Ishikawa (cell line): ENCODE measurements at regions not wholly inside any gene's neighbourhood (a gene's known extent, or its start where the extent isn't known, plus 50 kb on each side); places are given as distances from the start of the nearest gene placed in this dataset.

Experiments
- CEBPB ChIP-seq: IDR thresholded peaks from 2 replicates; pipeline ENCODE4 v1.6.1; 2012
- CREB1 ChIP-seq: IDR thresholded peaks from 2 replicates; pipeline ENCODE4 v1.6.1; 2012; ENCODE audit warnings: low read depth
- EGR1 ChIP-seq: IDR thresholded peaks from 2 replicates; pipeline ENCODE4 v1.6.1; 2012
- EP300 ChIP-seq: IDR thresholded peaks from 2 replicates; pipeline ENCODE4 v1.6.1; 2012; ENCODE audit warnings: borderline replicate concordance
- FOXM1 ChIP-seq: IDR thresholded peaks from 2 replicates; pipeline ENCODE4 v1.6.1; 2012; ENCODE audit warnings: low read depth, borderline replicate concordance
- NFIC ChIP-seq: IDR thresholded peaks from 2 replicates; pipeline ENCODE4 v1.6.1; 2012
- RAD21 ChIP-seq: IDR thresholded peaks from 2 replicates; pipeline ENCODE4 v1.6.1; 2012; ENCODE audit warnings: low read depth
- TAF1 ChIP-seq: IDR thresholded peaks from 2 replicates; pipeline ENCODE4 v1.6.1; 2012; ENCODE audit warnings: low read depth, mild to moderate bottlenecking
- TCF12 ChIP-seq: IDR thresholded peaks from 2 replicates; pipeline ENCODE4 v1.6.1; 2012; ENCODE audit warnings: low read depth
- TEAD4 ChIP-seq: IDR thresholded peaks from 2 replicates; pipeline ENCODE4 v1.6.1; 2012
- YY1 ChIP-seq: IDR thresholded peaks from 2 replicates; pipeline ENCODE4 v1.6.1; 2012; ENCODE audit warnings: low read depth
- ZBTB7A ChIP-seq: IDR thresholded peaks from 2 replicates; pipeline ENCODE4 v1.6.1; 2012; ENCODE audit warnings: low read depth
- TF ChIP-seq, protein P1 (sequence below): IDR thresholded peaks from 2 replicates; pipeline ENCODE4 v1.6.1; 2012
- TF ChIP-seq, protein P2 (sequence below): IDR thresholded peaks from 2 replicates; pipeline ENCODE4 v1.6.1; 2012
- TF ChIP-seq, protein P3 (sequence below): IDR thresholded peaks from 2 replicates; pipeline ENCODE4 v1.6.1; 2012; ENCODE audit warnings: low read depth, mild to moderate bottlenecking

DNA sequence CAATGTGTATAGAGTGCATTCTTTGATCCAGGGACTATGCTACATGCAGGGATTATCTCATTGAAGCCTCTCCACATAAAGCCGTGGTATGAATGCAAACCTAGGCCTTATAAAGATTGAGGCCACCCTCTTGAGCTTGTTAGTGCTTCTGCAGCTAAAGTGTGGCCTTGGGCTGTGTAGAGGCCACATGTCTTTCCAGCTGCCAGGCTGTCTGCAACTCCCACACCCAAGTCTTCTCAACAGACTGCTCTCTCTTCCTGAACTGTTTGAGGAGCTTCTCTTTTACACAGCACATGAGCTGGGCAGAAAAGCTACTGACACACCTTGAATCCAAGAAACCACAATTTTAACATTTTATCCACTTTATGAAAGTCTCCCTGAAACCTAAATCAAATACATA lies 119.2 kb upstream of the MEX3C start:
- no peak for TF ChIP-seq CEBPB
- TF ChIP-seq, protein P1, sequence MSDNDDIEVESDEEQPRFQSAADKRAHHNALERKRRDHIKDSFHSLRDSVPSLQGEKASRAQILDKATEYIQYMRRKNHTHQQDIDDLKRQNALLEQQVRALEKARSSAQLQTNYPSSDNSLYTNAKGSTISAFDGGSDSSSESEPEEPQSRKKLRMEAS: no peak
- TF ChIP-seq, protein P2, sequence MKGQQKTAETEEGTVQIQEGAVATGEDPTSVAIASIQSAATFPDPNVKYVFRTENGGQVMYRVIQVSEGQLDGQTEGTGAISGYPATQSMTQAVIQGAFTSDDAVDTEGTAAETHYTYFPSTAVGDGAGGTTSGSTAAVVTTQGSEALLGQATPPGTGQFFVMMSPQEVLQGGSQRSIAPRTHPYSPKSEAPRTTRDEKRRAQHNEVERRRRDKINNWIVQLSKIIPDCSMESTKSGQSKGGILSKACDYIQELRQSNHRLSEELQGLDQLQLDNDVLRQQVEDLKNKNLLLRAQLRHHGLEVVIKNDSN: no peak
- TF ChIP-seq TCF12: no peak
- no peak for TF ChIP-seq FOXM1
- no peak for TF ChIP-seq YY1
- no peak for TF ChIP-seq EP300
- TF ChIP-seq RAD21: no peak
- TF ChIP-seq NFIC: no peak
- TF ChIP-seq, protein P3, sequence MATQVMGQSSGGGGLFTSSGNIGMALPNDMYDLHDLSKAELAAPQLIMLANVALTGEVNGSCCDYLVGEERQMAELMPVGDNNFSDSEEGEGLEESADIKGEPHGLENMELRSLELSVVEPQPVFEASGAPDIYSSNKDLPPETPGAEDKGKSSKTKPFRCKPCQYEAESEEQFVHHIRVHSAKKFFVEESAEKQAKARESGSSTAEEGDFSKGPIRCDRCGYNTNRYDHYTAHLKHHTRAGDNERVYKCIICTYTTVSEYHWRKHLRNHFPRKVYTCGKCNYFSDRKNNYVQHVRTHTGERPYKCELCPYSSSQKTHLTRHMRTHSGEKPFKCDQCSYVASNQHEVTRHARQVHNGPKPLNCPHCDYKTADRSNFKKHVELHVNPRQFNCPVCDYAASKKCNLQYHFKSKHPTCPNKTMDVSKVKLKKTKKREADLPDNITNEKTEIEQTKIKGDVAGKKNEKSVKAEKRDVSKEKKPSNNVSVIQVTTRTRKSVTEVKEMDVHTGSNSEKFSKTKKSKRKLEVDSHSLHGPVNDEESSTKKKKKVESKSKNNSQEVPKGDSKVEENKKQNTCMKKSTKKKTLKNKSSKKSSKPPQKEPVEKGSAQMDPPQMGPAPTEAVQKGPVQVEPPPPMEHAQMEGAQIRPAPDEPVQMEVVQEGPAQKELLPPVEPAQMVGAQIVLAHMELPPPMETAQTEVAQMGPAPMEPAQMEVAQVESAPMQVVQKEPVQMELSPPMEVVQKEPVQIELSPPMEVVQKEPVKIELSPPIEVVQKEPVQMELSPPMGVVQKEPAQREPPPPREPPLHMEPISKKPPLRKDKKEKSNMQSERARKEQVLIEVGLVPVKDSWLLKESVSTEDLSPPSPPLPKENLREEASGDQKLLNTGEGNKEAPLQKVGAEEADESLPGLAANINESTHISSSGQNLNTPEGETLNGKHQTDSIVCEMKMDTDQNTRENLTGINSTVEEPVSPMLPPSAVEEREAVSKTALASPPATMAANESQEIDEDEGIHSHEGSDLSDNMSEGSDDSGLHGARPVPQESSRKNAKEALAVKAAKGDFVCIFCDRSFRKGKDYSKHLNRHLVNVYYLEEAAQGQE: no peak
- TF ChIP-seq EGR1: no peak
- TF ChIP-seq ZBTB7A: no peak
- no peak for TF ChIP-seq TEAD4

DNA sequence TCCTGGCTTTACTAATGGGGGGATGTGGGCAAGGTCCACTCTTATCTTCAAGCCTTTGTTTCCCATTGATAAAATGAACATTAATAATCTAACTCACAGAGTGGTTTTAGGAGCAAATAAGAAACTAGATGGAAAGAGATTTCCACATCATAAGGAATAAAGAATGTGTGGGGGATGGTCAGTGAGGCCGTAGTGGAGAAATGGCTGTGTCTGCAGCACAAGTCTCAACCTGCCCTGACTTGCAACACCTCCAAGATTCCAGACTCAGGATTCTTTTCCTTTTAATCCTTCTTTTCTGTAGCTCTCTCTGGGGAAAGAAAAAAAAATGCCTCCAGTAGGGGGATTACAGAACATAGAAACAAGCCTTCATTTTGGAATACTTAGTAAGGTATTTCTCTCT lies 124.2 kb upstream of the MEX3C start:
- TF ChIP-seq TCF12 (no peak), CEBPB (no peak), TAF1 (no peak), RAD21 (no peak), TEAD4 (no peak), NFIC (no peak), ZBTB7A (no peak), YY1 (no peak)
- TF ChIP-seq, protein P2: no peak
- TF ChIP-seq, protein P3: no peak
- TF ChIP-seq, protein P1: no peak

DNA sequence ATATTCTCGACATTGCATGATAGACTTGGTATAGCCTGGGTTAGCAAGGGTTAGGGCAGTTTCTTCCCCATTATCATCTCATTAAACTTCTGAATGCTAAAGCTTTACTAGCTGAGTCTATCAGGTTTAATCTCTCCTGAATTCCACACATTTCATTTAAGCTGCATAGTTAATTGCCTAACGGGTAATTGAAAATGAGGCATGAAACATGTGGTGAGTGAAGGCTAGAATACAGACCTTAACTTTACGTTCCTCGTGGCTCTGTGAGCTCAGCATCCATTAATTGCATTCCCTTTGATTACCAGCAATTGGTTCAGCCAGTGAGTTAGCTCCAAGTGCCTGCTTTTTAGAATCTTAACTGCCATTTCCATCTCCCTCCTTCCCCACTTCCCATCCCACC lies 126.5 kb upstream of the MEX3C start:
- TF ChIP-seq FOXM1 (no peak), TEAD4 (no peak), ZBTB7A (no peak), TCF12 (no peak), EP300 (no peak), EGR1 (no peak), CEBPB (no peak), TAF1 (no peak), YY1 (no peak), RAD21 (no peak), CREB1 (no peak), NFIC (no peak)
- TF ChIP-seq, protein P1: no peak
- TF ChIP-seq, protein P3: no peak
- TF ChIP-seq, protein P2: no peak

DNA sequence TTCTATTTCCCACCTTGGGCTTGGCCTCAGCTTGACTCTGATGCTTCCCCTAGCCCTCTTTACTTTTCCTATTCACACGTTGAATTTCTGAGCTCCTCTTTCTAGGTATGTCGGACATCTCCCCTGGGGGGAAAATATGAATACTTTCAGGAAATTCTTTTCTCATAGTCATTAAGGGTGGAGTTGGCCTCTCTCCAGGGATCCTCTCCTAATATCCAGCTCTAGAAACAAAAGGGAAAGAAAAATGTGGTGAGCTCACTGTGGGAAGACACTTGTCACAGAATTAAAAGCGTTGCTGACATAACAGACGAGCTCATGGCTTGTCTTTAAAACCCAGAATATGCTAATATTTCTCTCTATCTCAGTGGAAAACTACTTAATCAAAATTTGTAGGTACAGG lies 132.7 kb upstream of the MEX3C start:
- TF ChIP-seq, protein P2: no peak
- TF ChIP-seq EGR1 (no peak), TAF1 (no peak), CEBPB (no peak), TEAD4 (no peak), CREB1 (no peak), RAD21 (no peak), NFIC (no peak), YY1 (no peak), TCF12 (no peak), FOXM1 (no peak), EP300 (no peak), ZBTB7A (no peak)
- TF ChIP-seq, protein P3: no peak
- TF ChIP-seq, protein P1: no peak
